Breast epithelium (tissue), 4 donors: ENCODE measurements at regions not wholly inside any gene's neighbourhood (a gene's known extent, or its start where the extent isn't known, plus 50 kb on each side); places are given as distances from the start of the nearest gene placed in this dataset.

Source experiments
- DNase-seq, 2 donors: peaks; one replicate each; pipeline ENCODE4 v3.0.0-alpha.2; 2019; ENCODE audit warnings: low spot score in 2 of 2
- H3K27ac ChIP-seq, 2 donors: fragments of 200-600 bp; sonication (generic) in 1 of 2; one replicate each; pipeline ENCODE4 v1.5.1; 2016 to 2019; ENCODE audit warnings: mild to moderate bottlenecking in 1 of 2
- H3K27me3 ChIP-seq, 2 donors: fragments of 200-600 bp; sonication (generic) in 1 of 2; one replicate each; pipeline versions ENCODE4 v1.5.1 to v1.6.0; 2017 to 2019; ENCODE audit warnings: control low read depth in 1 of 2, mild to moderate bottlenecking in 1 of 2
- H3K36me3 ChIP-seq: fragments of 200-600 bp; one replicate; pipeline ENCODE4 v1.5.1; 2019
- H3K4me1 ChIP-seq, 2 donors: fragments of 200-600 bp; sonication (generic); one replicate each; pipeline ENCODE4 v1.5.1; 2016 to 2019; ENCODE audit warnings: control low read depth in 1 of 2
- H3K4me3 ChIP-seq, 3 donors: fragments of 200-600 bp; sonication (generic); 1 replicate in 2 of 3; 2 replicates in 1 of 3; pipeline ENCODE4 v1.5.1; 2016 to 2019; ENCODE audit warnings: mild to moderate bottlenecking in 3 of 3, moderate library complexity in 2 of 3
- H3K9me3 ChIP-seq, 2 donors: fragments of 200-600 bp; sonication (generic) in 1 of 2; one replicate each; pipeline ENCODE4 v1.5.1; 2016 to 2019; ENCODE audit warnings: control low read depth in 1 of 2
- CTCF ChIP-seq, 3 donors: fragments of 450-650 bp; IDR thresholded peaks; one replicate each; pipeline ENCODE4 v1.5.1; 2016 to 2017; ENCODE audit warnings: antibody characterized with exemption in 3 of 3, mild to moderate bottlenecking in 3 of 3, moderate library complexity in 3 of 3
- POLR2A ChIP-seq: fragments of 450-650 bp; IDR thresholded peaks from one replicate; pipeline ENCODE4 v1.6.1; 2016; ENCODE audit warnings: antibody characterized with exemption, mild to moderate bottlenecking, moderate library complexity
- POLR2AphosphoS5 ChIP-seq, 3 donors: sonication (generic); formaldehyde crosslinking; IDR thresholded peaks; one replicate each; pipeline ENCODE4 v1.6.1; 2017; ENCODE audit warnings: antibody characterized with exemption in 3 of 3
- intact Hi-C: fragments of 100-400 bp; cut with DNase I; formaldehyde crosslinking; loops from one replicate; pipeline ENCODE4 v1.15.1; 2023; ENCODE audit warnings: low total_unique reads

- TF ChIP-seq POLR2AphosphoS5 (IDR thresholded peaks at IDR 0.05), result no peak
- no peak for TF ChIP-seq POLR2A
- no peak for TF ChIP-seq CTCF (IDR thresholded peaks at IDR 0.05)
- no peaks in the 10 kb centered on the region for H3K4me1 ChIP-seq
- H3K36me3 ChIP-seq, result no peaks in the 10 kb centered on the region
- DNase-seq, result no peak
- intact Hi-C loops, result loop anchor here (2.0 kb wide), 1 partner anchor 46 kb away; no protein-coding TSS in a partner anchor
- no peak overlapping the region for H3K27ac ChIP-seq
- H3K4me3 ChIP-seq, result no peak overlapping the region
- H3K9me3 ChIP-seq, result no peaks in the 10 kb centered on the region
- no peaks in the 10 kb centered on the region for H3K27me3 ChIP-seq
Measured at GRCh38 chr10:125334545-125334944, 174.2 kb upstream of the CTBP2 start.

DNA sequence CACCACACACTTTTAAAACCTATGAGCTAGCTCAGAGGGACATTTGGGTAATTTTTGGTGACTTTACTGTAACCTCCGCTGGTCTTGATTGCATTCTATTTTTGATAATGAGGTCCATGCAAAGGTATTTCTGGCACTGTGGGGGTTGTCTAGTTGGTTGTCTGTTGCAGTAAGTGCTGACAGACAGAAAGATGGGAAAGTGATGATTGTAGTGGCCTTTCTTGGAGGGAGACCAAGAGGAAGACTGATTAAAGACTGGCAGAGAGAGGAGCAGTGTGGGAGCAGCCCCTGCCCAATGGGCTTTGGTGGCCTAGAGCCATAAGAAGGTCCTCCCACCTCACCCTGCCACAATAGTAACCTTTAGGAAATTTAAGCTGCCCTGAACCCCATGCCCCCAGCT, 173.4 kb upstream of the CTBP2 start:
- Histone ChIP-seq H3K9me3 (no peaks in the 10 kb centered on the region), H3K27ac (no peak overlapping the region), H3K36me3 (no peaks in the 10 kb centered on the region), H3K27me3 (no peaks in the 10 kb centered on the region), H3K4me1 (no peaks in the 10 kb centered on the region), H3K4me3 (no peak overlapping the region)
- intact Hi-C loops, result loop anchor here (2.0 kb wide), 1 partner anchor 45 kb away; no protein-coding TSS in a partner anchor
- DNase-seq, result no peak
- TF ChIP-seq CTCF (IDR thresholded peaks at IDR 0.05) (no peak), POLR2AphosphoS5 (IDR thresholded peaks at IDR 0.05) (no peak), POLR2A (no peak)

DNA sequence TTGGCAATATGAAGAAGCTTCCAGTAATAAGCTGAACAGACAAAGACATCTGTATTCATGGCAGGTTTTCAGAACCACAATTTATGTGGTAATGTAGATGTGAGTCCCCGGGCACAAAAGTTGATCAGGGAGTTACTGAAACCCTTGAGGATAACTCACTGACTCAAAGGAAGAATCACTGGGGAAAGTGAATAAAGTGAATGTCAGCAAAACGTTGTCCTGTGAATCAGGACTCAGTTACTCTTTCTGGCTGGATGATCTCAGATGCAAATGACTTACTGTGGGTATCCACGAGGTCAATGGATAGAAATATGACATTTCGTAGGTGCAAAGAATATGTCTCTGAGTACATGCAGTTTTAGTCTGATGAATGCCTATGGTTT, 172.8 kb upstream of the CTBP2 start:
- no peaks in the 10 kb centered on the region for H3K4me1 ChIP-seq
- intact Hi-C loops, result no loop called here
- H3K27me3 ChIP-seq, result no peaks in the 10 kb centered on the region
- H3K9me3 ChIP-seq, result no peaks in the 10 kb centered on the region
- TF ChIP-seq POLR2AphosphoS5 (IDR thresholded peaks at IDR 0.05), result no peak
- no peak for TF ChIP-seq POLR2A
- no peak for TF ChIP-seq CTCF (IDR thresholded peaks at IDR 0.05)
- no peak overlapping the region for H3K4me3 ChIP-seq
- no peaks in the 10 kb centered on the region for H3K36me3 ChIP-seq
- no peak for DNase-seq
- no peak overlapping the region for H3K27ac ChIP-seq

DNA sequence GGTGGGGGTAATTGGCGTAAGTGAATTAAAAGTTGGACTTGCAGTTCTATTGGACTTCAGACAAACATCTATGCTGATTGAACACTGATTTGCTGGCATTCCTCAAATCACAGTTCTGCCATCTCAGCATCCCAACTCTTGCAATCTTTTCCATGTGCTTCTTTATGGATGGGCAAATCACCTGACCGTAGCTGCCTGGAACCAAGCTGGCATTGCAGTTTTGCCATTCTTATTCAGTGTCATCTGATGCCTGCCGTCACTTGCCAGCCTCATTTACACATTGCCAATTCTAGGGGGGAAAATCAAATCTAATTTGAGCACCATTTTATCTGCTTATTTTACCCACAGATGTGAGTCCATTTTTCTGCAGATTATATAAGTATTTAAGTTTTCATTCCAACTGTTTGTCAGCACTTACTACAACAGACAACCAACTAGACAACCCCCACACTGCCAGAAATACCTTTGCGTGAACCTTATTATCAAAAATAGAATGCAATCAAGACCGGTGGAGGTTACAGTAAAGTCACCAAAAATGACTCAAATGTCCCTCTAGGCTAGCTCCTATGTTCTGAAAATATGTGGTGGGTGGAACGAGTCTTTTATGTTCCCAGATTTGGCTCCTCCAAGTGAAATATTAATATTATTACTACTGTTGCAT, 172.3 kb upstream of the CTBP2 start:
- intact Hi-C loops, result no loop called here
- Histone ChIP-seq H3K4me1 (no peaks in the 10 kb centered on the region), H3K27me3 (no peaks in the 10 kb centered on the region), H3K36me3 (no peaks in the 10 kb centered on the region), H3K4me3 (no peak overlapping the region), H3K9me3 (no peaks in the 10 kb centered on the region), H3K27ac (no peak overlapping the region)
- DNase-seq, result no peak
- no peak for TF ChIP-seq CTCF (IDR thresholded peaks at IDR 0.05)
- no peak for TF ChIP-seq POLR2A
- TF ChIP-seq POLR2AphosphoS5 (IDR thresholded peaks at IDR 0.05), result no peak

- Histone ChIP-seq H3K27ac (no peak overlapping the region), H3K36me3 (no peaks in the 10 kb centered on the region), H3K27me3 (no peaks in the 10 kb centered on the region), H3K9me3 (peaks cover 3 to 9% of the 10 kb centered on the region in 2 donors), H3K4me1 (no peaks in the 10 kb centered on the region), H3K4me3 (no peak overlapping the region)
- TF ChIP-seq CTCF (IDR thresholded peaks at IDR 0.05), result no peak
- TF ChIP-seq POLR2A, result no peak
- no peak for TF ChIP-seq POLR2AphosphoS5 (IDR thresholded peaks at IDR 0.05)
- intact Hi-C loops, result no loop called here
- DNase-seq, result no peak
Measured at GRCh38 chr10:125331056-125331455, 170.7 kb upstream of the CTBP2 start.
